Smooth muscle cell of the brain vasculature (primary cell): ENCODE measurements at regions not wholly inside any gene's neighbourhood (a gene's known extent, or its start where the extent isn't known, plus 50 kb on each side); places are given as distances from the start of the nearest gene placed in this dataset.
A peak's percentile ranks its signal among the peaks of the same experiment; 100 is the strongest.
"Not testable (repeated sequence)": the region's sequence is repeated elsewhere in the genome, so short reads cannot be mapped to it uniquely, and the experiment has no call there.

Experiments used
- DNase-seq: peaks from one replicate; pipeline ENCODE4 v3.0.0-alpha.2; 2012; ENCODE audit warnings: low read depth, low spot score

- no peak for DNase-seq
These were observed 998.9 kb upstream of the CDH6 start for GRCh38 chr5:30194595-30194994.

DNA sequence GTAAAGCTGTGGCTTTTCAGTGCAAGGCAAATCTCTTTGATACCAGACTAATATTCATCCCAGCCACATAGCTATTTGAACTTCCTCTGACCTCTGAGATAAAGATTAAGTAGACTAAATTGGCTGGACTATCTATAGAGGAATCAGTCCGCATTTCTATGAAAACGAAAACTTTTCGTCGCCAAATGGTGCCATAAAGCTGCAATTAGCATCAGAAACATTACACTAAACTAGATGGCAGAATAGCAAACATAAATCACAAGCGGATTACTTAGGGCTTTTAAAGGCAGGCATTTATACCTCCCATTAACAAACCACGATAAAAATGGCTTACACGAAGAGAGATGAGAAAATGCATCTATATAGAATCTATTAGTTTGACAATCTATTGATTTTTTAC lies 1009.7 kb upstream of the CDH6 start:
- DNase-seq = no peak

GRCh38 chr5:30156156-30156555 lies 1037.3 kb upstream of the CDH6 start:
- no peak for DNase-seq

DNA sequence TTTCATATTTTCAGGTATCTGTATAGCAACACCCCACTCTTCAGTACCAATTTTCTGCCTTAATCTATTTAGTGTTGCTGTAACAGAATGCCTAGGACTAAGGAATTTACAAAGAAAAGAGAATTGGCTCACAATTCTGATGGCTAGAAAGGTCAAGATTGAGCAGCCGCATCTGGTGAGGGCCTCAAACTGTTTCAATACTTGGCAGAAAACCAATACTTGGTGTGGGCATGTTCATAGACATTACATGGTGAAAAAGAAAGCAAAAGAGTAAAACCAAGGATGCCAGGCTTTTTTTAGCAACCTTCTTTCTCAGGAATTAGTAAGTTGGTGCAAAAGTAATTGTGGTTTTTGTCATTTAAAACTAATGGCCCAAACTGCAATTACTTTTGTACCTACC lies 1041.1 kb upstream of the CDH6 start:
- no peak for DNase-seq

DNA sequence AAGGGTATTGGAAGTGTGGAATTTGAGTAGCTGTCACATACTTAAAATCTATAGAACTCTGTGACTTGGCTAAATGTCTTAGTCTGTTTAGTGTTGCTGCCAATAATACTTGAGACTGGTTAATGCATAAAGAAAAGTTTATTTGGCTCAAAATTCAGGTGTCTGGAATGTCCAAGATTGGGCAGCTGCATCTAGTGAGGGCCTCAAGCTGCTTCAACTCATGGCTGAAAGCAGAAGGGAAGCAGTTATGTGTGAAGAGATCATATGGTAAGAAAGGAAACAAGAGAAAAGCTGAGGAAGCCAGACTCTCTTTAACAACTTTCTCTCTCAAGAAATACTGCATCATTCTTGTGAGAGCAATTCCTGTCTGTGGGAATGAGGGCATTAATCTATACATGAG lies 1043.3 kb upstream of the CDH6 start:
- DNase-seq = no peak

DNA sequence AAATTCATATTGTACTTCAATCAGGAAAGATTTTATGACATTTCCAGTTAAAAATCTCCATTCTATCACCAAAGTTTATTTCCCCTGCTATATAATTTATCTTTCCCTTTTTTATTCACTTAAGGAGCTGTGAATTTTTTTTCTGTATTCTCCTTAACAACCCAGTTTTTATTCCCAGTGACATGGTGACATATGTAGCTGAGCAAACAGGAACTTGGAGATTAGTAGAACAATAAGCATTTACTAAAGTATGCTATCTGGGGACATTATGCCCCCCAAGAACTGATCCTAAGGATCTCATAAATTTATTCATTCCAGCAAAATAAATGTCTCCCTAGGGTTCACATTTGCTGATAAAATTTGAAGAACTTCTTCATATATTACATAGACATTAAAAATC lies 1044.0 kb upstream of the CDH6 start:
- DNase-seq = no peak

DNA sequence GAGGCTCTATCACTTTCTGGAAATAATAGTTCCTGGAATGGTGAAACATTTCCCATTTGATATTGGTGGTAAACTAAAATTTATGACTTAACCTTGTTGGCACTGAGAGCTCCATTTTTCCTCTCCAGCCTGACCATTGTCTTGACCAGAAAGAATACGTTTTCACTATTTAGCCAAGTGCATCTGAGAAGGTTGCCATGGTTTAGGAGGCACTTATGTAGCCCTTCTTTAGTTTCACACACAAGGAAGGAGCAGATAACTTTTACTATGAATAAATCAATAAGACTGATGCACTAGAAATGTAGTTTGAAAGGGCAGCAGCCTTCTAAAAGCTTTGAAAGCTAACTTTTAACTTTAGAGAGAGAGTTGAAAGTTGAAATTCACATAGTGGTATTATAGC lies 1045.5 kb upstream of the CDH6 start:
- DNase-seq = no peak

DNA sequence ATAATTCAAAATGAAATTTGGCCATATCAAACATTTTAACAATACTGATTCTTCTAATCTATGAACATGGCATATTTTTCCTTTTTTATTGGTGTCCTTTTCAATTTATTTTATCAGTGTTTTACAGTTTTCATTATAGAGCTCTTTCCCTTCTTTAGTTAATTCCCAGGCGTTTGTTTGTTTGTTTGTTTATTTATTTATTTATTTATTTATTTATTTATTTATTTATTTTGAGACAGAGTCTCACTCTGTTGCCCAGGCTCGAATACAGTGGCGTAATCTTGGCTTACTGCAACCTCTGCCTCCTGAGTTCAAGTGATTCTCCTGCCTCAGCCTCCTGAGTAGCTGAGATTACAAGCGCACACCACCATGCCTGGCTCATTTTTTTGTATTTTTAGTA lies 1049.4 kb upstream of the CDH6 start:
- not testable (repeated sequence) for DNase-seq

DNA sequence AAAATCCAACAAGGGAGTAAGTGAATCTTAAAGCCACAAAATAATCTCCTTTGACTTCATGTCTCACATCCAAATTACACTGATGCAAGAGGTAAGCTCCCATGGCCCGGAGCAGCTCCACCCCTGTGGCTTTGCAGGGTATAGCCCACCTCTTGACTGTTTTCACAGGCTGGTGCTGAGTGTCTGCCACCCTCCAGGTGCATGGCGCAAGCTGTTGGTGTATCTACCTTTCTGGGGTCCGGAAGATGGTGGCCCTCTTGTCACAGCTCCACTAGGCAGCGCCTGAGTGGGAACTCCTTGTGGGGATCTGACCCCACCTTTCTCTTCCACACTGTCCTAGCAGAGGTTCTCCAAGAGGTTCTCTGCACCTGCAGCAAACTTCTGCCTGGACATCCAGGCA lies 1051.1 kb upstream of the CDH6 start:
- DNase-seq = no peak

GRCh38 chr5:30121043-30121442 lies 1072.4 kb upstream of the CDH6 start:
- DNase-seq = no peak

DNA sequence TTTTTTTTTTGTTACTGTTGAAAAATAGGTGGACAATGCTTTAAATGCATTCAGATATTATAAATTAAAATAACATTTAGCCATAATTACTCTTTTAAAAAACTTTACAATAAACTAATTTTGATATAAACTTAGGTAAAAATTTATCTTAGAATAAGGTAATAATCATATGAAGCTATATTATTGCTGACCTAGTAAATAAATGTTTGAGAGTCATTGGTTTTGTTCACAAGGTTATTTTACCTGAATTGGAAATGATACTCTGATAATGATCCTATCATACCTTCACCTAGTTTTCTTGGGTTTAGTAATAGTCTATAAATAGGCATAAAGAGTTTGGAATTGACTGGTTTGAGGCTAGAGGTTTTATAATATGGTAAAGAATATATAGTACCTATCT lies 1076.4 kb upstream of the CDH6 start:
- no peak for DNase-seq

- no peak for DNase-seq
These were observed 1079.9 kb upstream of the CDH6 start for GRCh38 chr5:30113542-30113941.

- no peak for DNase-seq
These were observed 1080.6 kb upstream of the CDH6 start for GRCh38 chr5:30112867-30113266.

GRCh38 chr5:30108051-30108450 lies 1085.4 kb upstream of the CDH6 start:
- no peak for DNase-seq

GRCh38 chr5:30106596-30106995 lies 1086.9 kb upstream of the CDH6 start:
- DNase-seq = no peak

DNA sequence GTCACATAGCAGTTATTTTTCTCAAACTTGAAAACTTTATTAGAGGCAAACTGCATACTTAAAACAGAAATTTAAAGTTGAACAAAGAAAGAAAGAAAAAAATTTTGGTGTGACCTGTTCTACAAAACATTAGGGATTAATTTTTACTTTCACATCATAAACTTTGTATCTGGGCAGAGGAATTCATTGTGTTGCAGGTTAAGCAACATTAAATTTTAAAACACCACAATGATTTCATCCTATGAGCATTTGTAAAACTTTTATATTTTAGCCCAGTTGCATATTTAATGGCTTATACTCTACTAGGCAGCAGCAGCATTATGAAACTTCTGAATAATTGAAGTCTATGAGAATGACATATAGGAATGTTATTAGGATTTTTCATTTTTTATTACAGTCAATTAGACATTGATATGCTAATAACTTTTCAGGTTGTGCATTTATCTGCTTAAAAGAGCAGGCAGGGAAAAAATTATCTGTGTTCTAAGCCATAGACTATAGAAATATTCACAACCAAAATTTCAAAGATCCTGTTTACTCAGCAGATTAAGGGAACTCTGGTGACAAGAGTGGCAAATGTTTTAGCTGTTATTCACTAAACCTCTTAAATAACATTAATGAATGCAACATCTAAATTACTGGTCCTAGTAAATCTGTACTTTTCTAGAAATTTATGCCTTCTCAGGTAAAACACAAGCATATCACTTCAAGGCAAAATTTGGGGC lies 1088.5 kb upstream of the CDH6 start:
- DNase-seq = no peak

DNA sequence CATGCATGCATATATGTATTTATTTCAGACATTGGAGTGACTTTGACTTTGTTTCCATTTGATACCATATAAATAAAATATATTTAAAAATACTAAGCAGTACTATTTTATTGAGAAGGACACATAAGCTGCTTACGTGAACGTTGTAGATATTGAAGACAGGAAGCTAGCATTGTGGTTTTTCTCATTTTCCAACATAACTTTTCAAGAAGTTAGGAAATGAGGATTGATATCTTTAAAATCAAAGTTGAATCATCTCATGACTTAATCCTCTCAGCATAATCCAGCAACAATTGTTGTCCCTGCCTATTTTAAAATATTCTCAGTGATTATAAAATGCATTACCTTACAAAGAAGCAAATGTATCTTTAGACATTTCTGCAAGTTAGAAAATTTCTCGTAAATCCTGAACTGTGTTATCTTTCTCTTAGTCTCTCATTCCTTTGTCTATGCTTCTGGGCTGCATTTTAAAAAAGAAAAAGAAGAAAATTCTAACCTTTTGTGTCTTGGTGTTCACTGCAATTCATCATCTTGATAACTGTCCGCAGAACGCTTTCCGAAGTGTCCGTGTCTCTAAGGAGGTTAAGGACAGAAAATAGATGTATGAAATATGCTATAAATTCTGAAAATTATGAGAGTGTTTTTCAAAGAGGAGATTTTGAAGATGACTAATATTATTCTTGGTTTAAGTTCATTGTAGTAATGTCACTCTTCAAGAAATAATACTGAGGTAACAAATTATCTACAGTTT lies 1089.9 kb upstream of the CDH6 start:
- DNase-seq = no peak

- DNase-seq = no peak
These were observed 1090.4 kb upstream of the CDH6 start for GRCh38 chr5:30103052-30103451.

- no peak for DNase-seq
These were observed 1091.3 kb upstream of the CDH6 start for GRCh38 chr5:30102185-30102584.

DNA sequence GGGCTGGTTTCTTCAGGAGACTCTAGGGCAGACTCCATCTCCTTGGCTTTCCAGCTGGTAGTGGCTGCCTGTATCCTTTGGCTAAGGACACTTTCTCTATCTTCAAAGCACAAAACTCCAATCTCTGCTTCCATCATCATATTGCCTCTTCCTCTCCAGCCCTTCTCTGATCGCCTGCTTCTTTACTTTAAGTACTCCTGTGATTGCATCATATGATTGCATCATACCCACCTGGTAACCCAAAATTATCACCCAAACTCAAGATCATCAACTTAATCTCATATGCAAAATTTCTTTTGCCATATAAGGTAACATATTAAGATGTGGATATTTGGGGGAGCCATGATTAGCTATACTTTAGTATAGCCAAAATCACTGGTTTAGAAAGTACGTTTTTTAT lies 1092.6 kb upstream of the CDH6 start:
- DNase-seq = no peak

DNA sequence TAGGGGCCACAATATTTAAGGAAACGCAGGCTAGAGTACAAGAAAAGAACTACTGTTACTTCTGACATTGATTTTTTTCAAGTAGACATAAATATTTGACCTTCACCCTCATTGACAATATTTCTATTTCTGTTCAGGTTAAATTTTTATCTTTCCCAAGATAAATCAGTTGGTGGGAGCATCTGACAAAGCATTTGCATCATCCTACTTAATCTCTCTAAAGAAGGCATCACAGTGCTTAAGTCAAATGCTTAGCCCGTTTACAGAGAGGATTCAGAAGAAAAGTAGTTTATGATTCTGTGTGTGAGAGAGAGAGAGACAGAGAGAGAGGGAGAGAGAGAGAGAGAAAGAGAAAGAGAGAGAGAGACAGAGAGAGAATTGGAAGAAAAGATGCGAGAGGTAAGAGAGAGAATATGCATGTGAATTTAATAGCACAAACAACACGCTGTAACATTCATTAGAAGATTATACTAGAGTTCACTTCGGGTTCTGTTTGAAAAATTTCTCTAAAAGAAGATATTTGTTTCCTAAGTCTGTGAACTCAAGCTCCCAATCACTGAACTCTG lies 1093.3 kb upstream of the CDH6 start:
- no peak for DNase-seq

- peak; percentile 89 for DNase-seq
These were observed 1093.9 kb upstream of the CDH6 start for GRCh38 chr5:30099634-30100033.

DNA sequence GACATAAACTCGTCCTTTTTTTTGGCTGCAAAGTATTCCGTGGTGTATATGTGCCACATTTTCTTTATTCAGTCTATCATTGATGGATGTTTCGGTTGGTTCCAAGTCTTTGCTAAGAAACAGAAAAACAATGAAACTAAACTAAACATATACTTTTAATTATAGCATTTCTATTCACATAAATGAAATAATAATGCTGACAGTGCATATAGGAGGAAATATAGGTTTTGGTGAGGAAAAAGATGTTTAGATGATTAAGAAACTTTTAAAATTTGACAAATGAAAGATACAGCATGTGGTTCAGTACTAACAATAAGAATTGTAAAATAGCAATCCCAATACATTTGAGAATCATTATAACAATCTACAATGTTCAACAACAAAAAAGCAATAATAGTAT lies 1094.5 kb upstream of the CDH6 start:
- no peak for DNase-seq
